ENCODE measurements at regions not wholly inside any gene's neighbourhood (a gene's known extent, or its start where the extent isn't known, plus 50 kb on each side); places are given as distances from the start of the nearest gene placed in this dataset.

GRCh38 chr2:219962801-219963200, 335.4 kb downstream of the SLC4A3 start:
- DNase-seq, result no peak

GRCh38 chr2:219965287-219966194, 338.1 kb downstream of the SLC4A3 start:
- no peak for DNase-seq

- DNase-seq, result no peak
Measured at GRCh38 chr2:219967247-219968245, 340.1 kb downstream of the SLC4A3 start.

- no peak for DNase-seq
Measured at GRCh38 chr2:219968685-219969345, 341.4 kb downstream of the SLC4A3 start.

- DNase-seq, result no peak
Measured at GRCh38 chr2:219969508-219969907, 342.1 kb downstream of the SLC4A3 start.

GRCh38 chr2:219973136-219973535, 345.7 kb downstream of the SLC4A3 start:
- DNase-seq, result no peak

- no peak for DNase-seq
Measured at GRCh38 chr2:219976871-219977270, 349.4 kb downstream of the SLC4A3 start.

GRCh38 chr2:219980638-219981037, 353.2 kb downstream of the SLC4A3 start:
- DNase-seq, result no peak

- no peak for DNase-seq
Measured at GRCh38 chr2:219983836-219984235, 356.4 kb downstream of the SLC4A3 start.

GRCh38 chr2:219985017-219985416, 357.6 kb downstream of the SLC4A3 start:
- DNase-seq, result no peak

GRCh38 chr2:219987830-219988229, 360.4 kb downstream of the SLC4A3 start:
- DNase-seq, result no peak

- no peak for DNase-seq
Measured at GRCh38 chr2:219989744-219990143, 362.3 kb downstream of the SLC4A3 start.

GRCh38 chr2:219991116-219991515, 363.7 kb downstream of the SLC4A3 start:
- DNase-seq, result no peak

GRCh38 chr2:219995399-219995798, 368.0 kb downstream of the SLC4A3 start:
- DNase-seq, result no peak

- no peak for DNase-seq
Measured at GRCh38 chr2:219995991-219996765, 368.7 kb downstream of the SLC4A3 start.

GRCh38 chr2:219997341-219997851, 370.0 kb downstream of the SLC4A3 start:
- DNase-seq, result no peak

GRCh38 chr2:219998107-219998506, 370.7 kb downstream of the SLC4A3 start:
- no peak for DNase-seq

- no peak for DNase-seq
Measured at GRCh38 chr2:219998714-219999227, 371.3 kb downstream of the SLC4A3 start.

GRCh38 chr2:220000080-220000479, 372.6 kb downstream of the SLC4A3 start:
- no peak for DNase-seq

- DNase-seq, result no peak
Measured at GRCh38 chr2:220000586-220000985, 373.2 kb downstream of the SLC4A3 start.

- no peak for DNase-seq
Measured at GRCh38 chr2:220001751-220002150, 374.3 kb downstream of the SLC4A3 start.

- DNase-seq, result no peak
Measured at GRCh38 chr2:220002251-220002650, 374.8 kb downstream of the SLC4A3 start.

Data from CD4-positive, alpha-beta T cell treated with Interleukin-17A for 1 hour (primary cell).